GM23338 (cell line): ENCODE measurements at regions not wholly inside any gene's neighbourhood (a gene's known extent, or its start where the extent isn't known, plus 50 kb on each side); places are given as distances from the start of the nearest gene placed in this dataset.

Experiments used
- CREB1 ChIP-seq: fragments of 250-450 bp; sonication (Bioruptor Pico); IDR thresholded peaks from 2 replicates; pipeline ENCODE4 v1.5.0; 2020; ENCODE audit warnings: low read depth, mild to moderate bottlenecking, moderate library complexity
- EZH2 ChIP-seq: fragments of 200-600 bp; sonication (generic); IDR thresholded peaks from one replicate; pipeline ENCODE4 v1.8.0; 2017; ENCODE audit warnings: antibody characterized with exemption, mild to moderate bottlenecking, low read depth; ENCODE audit not compliant: unreplicated experiment
- EZH2phosphoT487 ChIP-seq: fragments of 200-600 bp; sonication (generic); IDR thresholded peaks from one replicate; pipeline ENCODE4 v1.8.1; 2018; ENCODE audit warnings: antibody characterized with exemption; ENCODE audit not compliant: unreplicated experiment
- JUNB ChIP-seq: IDR thresholded peaks from one replicate; pipeline ENCODE4 v1.6.1; 2016; ENCODE audit warnings: antibody characterized with exemption; ENCODE audit not compliant: unreplicated experiment
- STAT1 ChIP-seq: IDR thresholded peaks from one replicate; pipeline ENCODE4 v1.6.1; 2016; ENCODE audit warnings: antibody characterized with exemption; ENCODE audit not compliant: unreplicated experiment
- ZNF331 ChIP-seq: fragments of 250-450 bp; sonication (Bioruptor Pico); IDR thresholded peaks from 2 replicates; pipeline ENCODE4 v1.5.0; 2020; ENCODE audit warnings: low read depth, mild to moderate bottlenecking, moderate library complexity
- TF ChIP-seq, protein P1 (sequence below), 2 experiments: fragments of 200-600 bp in 1 of 2; sonication (generic) in 1 of 2; conservative IDR thresholded peaks; 2 replicates each; pipeline versions ENCODE4 v1.5.1 to v1.6.1; 2016 to 2017; ENCODE audit warnings: antibody characterized with exemption in 2 of 2, low read depth in 2 of 2, mild to moderate bottlenecking in 2 of 2, moderate library complexity in 1 of 2
- TF ChIP-seq, protein P2 (sequence below): IDR thresholded peaks from 2 replicates; pipeline ENCODE4 v1.6.1; 2016; ENCODE audit warnings: antibody characterized with exemption
- TF ChIP-seq, protein P3 (sequence below): IDR thresholded peaks from one replicate; pipeline ENCODE4 v1.6.1; 2018; ENCODE audit warnings: antibody characterized with exemption; ENCODE audit not compliant: unreplicated experiment
- TF ChIP-seq, protein P4 (sequence below): fragments of 250-450 bp; sonication (Bioruptor Pico); IDR thresholded peaks from 2 replicates; pipeline ENCODE4 v1.5.0; 2020; ENCODE audit warnings: mild to moderate bottlenecking, moderate library complexity

DNA sequence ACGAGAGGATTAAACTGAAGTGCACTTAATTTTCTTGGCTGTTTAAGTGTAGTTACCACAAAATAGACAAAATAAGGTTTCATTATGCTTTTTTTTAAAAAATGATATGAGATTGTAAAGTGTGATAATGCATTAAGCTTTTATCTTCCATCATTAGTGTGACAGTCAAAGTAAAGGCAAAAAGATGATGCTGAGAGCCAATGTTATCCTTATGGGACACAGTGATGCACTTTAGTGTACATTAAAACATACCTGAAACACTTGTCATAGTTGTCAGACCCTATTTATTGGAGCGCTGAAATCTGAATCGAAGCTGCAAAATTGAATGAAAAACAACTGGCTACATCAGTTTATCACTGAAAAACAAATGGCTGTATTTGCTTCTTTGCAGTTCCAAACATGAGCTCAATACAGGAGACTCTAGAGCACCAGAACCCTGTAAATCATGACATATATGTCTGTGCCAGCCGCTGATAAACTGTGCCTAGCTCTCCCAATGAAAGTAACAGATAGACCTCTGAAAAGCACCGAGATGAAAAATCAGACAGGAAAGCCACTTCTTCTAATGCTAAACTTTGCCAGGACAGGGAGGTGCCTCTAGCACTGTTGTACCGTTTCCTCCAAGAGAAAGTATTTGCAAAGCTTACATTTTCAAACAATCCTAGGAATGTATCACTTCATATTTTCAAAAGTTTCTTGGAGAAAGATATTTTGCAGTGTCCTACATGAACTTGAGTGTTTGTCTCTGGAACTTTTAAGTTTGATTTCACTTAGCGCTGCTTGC lies 120.7 kb upstream of the TMPRSS15 start:
- TF ChIP-seq, protein P1, sequence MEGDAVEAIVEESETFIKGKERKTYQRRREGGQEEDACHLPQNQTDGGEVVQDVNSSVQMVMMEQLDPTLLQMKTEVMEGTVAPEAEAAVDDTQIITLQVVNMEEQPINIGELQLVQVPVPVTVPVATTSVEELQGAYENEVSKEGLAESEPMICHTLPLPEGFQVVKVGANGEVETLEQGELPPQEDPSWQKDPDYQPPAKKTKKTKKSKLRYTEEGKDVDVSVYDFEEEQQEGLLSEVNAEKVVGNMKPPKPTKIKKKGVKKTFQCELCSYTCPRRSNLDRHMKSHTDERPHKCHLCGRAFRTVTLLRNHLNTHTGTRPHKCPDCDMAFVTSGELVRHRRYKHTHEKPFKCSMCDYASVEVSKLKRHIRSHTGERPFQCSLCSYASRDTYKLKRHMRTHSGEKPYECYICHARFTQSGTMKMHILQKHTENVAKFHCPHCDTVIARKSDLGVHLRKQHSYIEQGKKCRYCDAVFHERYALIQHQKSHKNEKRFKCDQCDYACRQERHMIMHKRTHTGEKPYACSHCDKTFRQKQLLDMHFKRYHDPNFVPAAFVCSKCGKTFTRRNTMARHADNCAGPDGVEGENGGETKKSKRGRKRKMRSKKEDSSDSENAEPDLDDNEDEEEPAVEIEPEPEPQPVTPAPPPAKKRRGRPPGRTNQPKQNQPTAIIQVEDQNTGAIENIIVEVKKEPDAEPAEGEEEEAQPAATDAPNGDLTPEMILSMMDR (conservative IDR thresholded peaks at IDR 0.05; ENCODE audit: low read depth in 2 of 2): no peak
- TF ChIP-seq, protein P2, sequence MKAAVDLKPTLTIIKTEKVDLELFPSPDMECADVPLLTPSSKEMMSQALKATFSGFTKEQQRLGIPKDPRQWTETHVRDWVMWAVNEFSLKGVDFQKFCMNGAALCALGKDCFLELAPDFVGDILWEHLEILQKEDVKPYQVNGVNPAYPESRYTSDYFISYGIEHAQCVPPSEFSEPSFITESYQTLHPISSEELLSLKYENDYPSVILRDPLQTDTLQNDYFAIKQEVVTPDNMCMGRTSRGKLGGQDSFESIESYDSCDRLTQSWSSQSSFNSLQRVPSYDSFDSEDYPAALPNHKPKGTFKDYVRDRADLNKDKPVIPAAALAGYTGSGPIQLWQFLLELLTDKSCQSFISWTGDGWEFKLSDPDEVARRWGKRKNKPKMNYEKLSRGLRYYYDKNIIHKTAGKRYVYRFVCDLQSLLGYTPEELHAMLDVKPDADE: no peak
- TF ChIP-seq EZH2phosphoT487 (no peak), ZNF331 (no peak), STAT1 (no peak), EZH2 (no peak), JUNB (no peak), CREB1 (CRISPR knock-in tag) (no peak)
- TF ChIP-seq, protein P3, sequence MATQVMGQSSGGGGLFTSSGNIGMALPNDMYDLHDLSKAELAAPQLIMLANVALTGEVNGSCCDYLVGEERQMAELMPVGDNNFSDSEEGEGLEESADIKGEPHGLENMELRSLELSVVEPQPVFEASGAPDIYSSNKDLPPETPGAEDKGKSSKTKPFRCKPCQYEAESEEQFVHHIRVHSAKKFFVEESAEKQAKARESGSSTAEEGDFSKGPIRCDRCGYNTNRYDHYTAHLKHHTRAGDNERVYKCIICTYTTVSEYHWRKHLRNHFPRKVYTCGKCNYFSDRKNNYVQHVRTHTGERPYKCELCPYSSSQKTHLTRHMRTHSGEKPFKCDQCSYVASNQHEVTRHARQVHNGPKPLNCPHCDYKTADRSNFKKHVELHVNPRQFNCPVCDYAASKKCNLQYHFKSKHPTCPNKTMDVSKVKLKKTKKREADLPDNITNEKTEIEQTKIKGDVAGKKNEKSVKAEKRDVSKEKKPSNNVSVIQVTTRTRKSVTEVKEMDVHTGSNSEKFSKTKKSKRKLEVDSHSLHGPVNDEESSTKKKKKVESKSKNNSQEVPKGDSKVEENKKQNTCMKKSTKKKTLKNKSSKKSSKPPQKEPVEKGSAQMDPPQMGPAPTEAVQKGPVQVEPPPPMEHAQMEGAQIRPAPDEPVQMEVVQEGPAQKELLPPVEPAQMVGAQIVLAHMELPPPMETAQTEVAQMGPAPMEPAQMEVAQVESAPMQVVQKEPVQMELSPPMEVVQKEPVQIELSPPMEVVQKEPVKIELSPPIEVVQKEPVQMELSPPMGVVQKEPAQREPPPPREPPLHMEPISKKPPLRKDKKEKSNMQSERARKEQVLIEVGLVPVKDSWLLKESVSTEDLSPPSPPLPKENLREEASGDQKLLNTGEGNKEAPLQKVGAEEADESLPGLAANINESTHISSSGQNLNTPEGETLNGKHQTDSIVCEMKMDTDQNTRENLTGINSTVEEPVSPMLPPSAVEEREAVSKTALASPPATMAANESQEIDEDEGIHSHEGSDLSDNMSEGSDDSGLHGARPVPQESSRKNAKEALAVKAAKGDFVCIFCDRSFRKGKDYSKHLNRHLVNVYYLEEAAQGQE: no peak
- TF ChIP-seq, protein P4, sequence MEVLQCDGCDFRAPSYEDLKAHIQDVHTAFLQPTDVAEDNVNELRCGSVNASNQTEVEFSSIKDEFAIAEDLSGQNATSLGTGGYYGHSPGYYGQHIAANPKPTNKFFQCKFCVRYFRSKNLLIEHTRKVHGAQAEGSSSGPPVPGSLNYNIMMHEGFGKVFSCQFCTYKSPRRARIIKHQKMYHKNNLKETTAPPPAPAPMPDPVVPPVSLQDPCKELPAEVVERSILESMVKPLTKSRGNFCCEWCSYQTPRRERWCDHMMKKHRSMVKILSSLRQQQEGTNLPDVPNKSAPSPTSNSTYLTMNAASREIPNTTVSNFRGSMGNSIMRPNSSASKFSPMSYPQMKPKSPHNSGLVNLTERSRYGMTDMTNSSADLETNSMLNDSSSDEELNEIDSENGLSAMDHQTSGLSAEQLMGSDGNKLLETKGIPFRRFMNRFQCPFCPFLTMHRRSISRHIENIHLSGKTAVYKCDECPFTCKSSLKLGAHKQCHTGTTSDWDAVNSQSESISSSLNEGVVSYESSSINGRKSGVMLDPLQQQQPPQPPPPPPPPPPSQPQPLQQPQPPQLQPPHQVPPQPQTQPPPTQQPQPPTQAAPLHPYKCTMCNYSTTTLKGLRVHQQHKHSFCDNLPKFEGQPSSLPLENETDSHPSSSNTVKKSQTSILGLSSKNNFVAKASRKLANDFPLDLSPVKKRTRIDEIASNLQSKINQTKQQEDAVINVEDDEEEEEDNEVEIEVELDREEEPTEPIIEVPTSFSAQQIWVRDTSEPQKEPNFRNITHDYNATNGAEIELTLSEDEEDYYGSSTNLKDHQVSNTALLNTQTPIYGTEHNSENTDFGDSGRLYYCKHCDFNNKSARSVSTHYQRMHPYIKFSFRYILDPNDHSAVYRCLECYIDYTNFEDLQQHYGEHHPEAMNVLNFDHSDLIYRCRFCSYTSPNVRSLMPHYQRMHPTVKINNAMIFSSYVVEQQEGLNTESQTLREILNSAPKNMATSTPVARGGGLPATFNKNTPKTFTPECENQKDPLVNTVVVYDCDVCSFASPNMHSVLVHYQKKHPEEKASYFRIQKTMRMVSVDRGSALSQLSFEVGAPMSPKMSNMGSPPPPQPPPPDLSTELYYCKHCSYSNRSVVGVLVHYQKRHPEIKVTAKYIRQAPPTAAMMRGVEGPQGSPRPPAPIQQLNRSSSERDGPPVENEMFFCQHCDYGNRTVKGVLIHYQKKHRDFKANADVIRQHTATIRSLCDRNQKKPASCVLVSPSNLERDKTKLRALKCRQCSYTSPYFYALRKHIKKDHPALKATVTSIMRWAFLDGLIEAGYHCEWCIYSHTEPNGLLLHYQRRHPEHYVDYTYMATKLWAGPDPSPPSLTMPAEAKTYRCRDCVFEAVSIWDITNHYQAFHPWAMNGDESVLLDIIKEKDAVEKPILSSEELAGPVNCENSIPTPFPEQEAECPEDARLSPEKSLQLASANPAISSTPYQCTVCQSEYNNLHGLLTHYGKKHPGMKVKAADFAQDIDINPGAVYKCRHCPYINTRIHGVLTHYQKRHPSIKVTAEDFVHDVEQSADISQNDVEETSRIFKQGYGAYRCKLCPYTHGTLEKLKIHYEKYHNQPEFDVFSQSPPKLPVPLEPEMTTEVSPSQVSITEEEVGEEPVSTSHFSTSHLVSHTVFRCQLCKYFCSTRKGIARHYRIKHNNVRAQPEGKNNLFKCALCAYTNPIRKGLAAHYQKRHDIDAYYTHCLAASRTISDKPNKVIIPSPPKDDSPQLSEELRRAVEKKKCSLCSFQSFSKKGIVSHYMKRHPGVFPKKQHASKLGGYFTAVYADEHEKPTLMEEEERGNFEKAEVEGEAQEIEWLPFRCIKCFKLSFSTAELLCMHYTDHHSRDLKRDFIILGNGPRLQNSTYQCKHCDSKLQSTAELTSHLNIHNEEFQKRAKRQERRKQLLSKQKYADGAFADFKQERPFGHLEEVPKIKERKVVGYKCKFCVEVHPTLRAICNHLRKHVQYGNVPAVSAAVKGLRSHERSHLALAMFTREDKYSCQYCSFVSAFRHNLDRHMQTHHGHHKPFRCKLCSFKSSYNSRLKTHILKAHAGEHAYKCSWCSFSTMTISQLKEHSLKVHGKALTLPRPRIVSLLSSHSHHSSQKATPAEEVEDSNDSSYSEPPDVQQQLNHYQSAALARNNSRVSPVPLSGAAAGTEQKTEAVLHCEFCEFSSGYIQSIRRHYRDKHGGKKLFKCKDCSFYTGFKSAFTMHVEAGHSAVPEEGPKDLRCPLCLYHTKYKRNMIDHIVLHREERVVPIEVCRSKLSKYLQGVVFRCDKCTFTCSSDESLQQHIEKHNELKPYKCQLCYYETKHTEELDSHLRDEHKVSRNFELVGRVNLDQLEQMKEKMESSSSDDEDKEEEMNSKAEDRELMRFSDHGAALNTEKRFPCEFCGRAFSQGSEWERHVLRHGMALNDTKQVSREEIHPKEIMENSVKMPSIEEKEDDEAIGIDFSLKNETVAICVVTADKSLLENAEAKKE (CRISPR knock-in tag): no peak
